DLD1 (cell line): ENCODE measurements at regions not wholly inside any gene's neighbourhood (a gene's known extent, or its start where the extent isn't known, plus 50 kb on each side); places are given as distances from the start of the nearest gene placed in this dataset.

Experiments
- in situ Hi-C: cut with HindIII; loops from 2 replicates; pipeline ENCODE4 v1.10.0; 2017; ENCODE audit warnings: low sequenced_read_pairs

- in situ Hi-C loops, result no loop called here
These were observed 119.0 kb downstream of the NCOR2 start for GRCh38 chr12:124448241-124448954.

- in situ Hi-C loops, result no loop called here
These were observed 121.0 kb downstream of the NCOR2 start for GRCh38 chr12:124446364-124446763.

- in situ Hi-C loops, result no loop called here
These were observed 121.6 kb downstream of the NCOR2 start for GRCh38 chr12:124445826-124446225.

- in situ Hi-C loops, result no loop called here
These were observed 122.2 kb downstream of the NCOR2 start for GRCh38 chr12:124445121-124445718.

- in situ Hi-C loops, result no loop called here
These were observed 123.3 kb downstream of the NCOR2 start for GRCh38 chr12:124443931-124444712.

GRCh38 chr12:124442772-124443445 lies 124.5 kb downstream of the NCOR2 start:
- in situ Hi-C loops, result no loop called here

GRCh38 chr12:124442281-124442680 lies 125.1 kb downstream of the NCOR2 start:
- in situ Hi-C loops, result no loop called here

- in situ Hi-C loops, result no loop called here
These were observed 125.8 kb downstream of the NCOR2 start for GRCh38 chr12:124441443-124442194.

- in situ Hi-C loops, result no loop called here
These were observed 126.5 kb downstream of the NCOR2 start for GRCh38 chr12:124440841-124441381.

GRCh38 chr12:124440031-124440626 lies 127.3 kb downstream of the NCOR2 start:
- in situ Hi-C loops, result no loop called here

- in situ Hi-C loops, result no loop called here
These were observed 128.9 kb downstream of the NCOR2 start for GRCh38 chr12:124438437-124439056.

GRCh38 chr12:124437617-124438436 lies 129.6 kb downstream of the NCOR2 start:
- in situ Hi-C loops, result no loop called here

GRCh38 chr12:124437121-124437520 lies 130.3 kb downstream of the NCOR2 start:
- in situ Hi-C loops, result no loop called here

GRCh38 chr12:124436366-124436765 lies 131.0 kb downstream of the NCOR2 start:
- in situ Hi-C loops, result no loop called here

- in situ Hi-C loops, result no loop called here
These were observed 131.5 kb downstream of the NCOR2 start for GRCh38 chr12:124435806-124436345.

GRCh38 chr12:124434951-124435805 lies 132.2 kb downstream of the NCOR2 start:
- in situ Hi-C loops, result no loop called here

GRCh38 chr12:124434354-124434753 lies 133.1 kb downstream of the NCOR2 start:
- in situ Hi-C loops, result no loop called here
